Endothelial cell of hepatic sinusoid (primary cell): ENCODE measurements at regions not wholly inside any gene's neighbourhood (a gene's known extent, or its start where the extent isn't known, plus 50 kb on each side); places are given as distances from the start of the nearest gene placed in this dataset.
"Not testable (repeated sequence)": the region's sequence is repeated elsewhere in the genome, so short reads cannot be mapped to it uniquely, and the experiment has no call there.

Experiments
- in situ Hi-C: cut with HindIII; loops from 2 replicates; pipeline ENCODE4 v1.10.0; 2017; ENCODE audit warnings: low sequenced_read_pairs

GRCh38 chrX:95218976-95219375, 1465.7 kb upstream of the DIAPH2 start:
- in situ Hi-C loops, result no loop called here

DNA sequence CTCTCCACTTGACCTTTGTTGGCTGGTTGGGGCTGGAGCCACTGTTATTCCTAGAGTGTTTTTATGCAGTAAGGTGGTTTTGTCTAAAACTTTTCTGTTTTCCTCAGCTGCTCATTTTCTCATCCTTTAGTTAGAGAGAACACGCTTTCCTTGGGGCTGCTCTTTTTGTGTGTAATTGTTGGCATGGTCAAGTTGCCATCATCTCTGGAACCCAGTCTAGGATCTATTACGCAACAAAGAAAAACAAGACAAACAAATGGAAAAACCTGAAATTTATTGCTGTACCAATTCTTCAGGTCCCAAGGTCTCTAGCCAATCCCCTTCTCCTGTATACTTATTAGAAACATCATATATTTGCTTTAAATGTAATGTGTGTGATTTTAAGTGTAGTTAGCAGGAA, 1436.3 kb upstream of the DIAPH2 start:
- in situ Hi-C loops, result no loop called here

DNA sequence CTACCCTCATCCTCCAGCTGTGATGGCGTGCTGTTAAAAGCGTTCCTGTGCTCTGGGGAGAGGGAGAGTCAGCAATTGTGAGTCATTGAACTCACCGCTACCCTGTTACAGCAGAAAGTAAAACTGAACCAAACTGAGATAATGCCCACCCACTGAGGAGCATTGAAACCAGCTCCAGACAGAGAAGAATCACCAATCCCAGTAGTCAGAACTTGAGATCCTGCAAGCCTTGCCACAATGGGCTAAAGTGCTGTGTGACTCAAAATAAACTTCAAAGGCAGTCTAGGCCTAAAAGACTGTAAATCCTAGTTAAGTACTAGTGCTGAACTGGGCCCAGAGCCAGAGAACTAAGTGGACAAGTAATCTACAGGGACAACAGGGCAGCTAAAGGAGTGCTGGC, 1394.2 kb upstream of the DIAPH2 start:
- in situ Hi-C loops, result no loop called here

DNA sequence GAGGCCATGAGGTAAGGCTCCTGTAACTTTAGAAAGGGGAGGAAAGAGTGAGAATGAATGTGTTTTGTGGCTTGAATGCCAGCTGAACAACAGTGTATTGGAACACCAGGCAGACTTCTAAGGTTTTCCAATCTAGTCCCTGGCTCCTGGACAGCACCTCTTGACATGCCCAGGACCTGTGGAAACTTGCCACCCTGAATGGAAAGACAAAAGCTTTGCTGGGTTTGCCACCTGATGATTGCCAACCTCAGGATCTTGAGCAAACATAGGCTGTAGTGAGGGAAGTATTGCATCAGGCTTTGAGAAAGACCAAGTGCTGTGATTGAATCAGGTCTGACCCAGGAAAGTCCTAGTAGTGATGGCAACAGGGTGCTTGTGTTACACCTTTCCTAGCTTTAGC, 1393.1 kb upstream of the DIAPH2 start:
- in situ Hi-C loops, result no loop called here

DNA sequence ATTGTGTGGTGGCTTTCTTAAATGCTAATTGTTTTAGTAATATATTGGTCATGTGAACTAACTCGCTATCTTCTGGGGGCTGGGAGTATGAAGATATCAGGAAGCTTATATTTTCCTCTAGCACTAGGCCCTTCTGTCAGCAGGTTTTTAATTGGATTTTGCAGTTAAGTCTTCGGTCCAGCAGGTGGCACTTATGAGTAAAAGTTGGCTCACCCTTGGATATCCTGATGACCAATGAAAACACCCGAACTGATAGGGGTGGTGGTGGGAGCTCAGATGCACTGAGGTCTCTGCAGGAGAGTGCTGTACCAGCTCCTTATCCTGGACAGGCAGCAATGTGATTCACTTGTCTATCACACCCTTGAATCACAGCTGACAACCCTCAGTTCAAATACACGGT, 1365.8 kb upstream of the DIAPH2 start:
- in situ Hi-C loops, result no loop called here

DNA sequence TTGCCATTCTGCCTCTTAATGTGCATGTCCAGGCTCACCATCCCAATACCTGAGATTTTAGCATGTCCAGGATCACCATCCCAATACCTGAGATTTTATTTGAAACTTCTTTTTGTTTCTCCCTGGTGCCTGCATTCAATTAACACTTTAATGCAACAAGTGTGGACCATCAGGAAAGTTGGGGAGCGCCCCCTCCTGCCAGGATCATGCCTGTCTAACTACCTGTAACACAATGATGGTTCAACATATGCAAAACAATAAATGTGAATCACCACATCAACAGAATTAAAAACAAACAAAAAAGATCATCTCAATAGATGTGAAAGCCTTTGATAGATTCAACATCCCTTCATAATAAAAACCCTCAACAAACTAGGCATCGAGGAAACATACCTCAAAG, 1359.5 kb upstream of the DIAPH2 start:
- in situ Hi-C loops, result no loop called here

GRCh38 chrX:95330292-95330691, 1354.3 kb upstream of the DIAPH2 start:
- in situ Hi-C loops, result no loop called here

DNA sequence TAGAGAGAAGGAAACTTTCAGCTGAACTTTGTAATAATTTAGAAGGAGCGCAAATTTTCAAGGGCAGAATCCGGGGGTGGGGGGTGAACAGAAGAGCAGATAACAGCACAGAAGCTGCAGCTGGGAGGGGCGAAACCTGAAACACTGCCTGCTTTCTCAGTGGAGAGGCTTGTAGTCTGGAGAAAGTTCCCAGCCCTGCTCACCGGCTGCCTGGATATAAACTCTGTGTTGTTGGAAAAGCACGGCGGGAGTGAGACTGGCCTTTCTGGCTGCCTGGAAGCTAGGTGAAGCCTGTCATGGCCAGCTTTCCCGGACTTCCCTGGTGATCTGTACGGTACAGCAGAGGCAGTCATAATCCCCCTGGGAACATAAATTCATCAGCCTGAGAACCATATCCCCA, 1352.1 kb upstream of the DIAPH2 start:
- in situ Hi-C loops, result no loop called here

- in situ Hi-C loops, result no loop called here
These were observed 1337.8 kb upstream of the DIAPH2 start for GRCh38 chrX:95346856-95347255.

- in situ Hi-C loops, result no loop called here
These were observed 1333.7 kb upstream of the DIAPH2 start for GRCh38 chrX:95350774-95351488.

- in situ Hi-C loops, result no loop called here
These were observed 1317.4 kb upstream of the DIAPH2 start for GRCh38 chrX:95367286-95367685.

- in situ Hi-C loops, result no loop called here
These were observed 1301.8 kb upstream of the DIAPH2 start for GRCh38 chrX:95382799-95383198.

DNA sequence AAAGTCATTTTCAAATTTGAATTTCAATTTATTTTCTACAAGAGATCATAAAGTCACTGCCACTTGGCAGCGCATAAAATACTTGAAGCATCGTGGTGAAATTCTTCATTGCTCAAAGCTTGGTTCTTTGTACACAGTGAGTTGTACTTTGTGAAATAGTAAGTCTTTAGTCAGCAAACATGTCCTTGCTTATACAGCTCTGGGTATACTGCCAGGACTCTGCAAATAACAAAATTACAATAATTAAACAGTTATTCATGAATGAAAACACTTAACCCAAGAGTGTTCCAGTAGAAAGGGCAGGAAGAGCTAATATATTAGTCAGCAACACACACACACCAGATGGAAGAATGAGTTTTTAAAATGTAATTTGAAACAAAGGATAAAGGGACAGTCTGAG, 1300.9 kb upstream of the DIAPH2 start:
- in situ Hi-C loops, result no loop called here

DNA sequence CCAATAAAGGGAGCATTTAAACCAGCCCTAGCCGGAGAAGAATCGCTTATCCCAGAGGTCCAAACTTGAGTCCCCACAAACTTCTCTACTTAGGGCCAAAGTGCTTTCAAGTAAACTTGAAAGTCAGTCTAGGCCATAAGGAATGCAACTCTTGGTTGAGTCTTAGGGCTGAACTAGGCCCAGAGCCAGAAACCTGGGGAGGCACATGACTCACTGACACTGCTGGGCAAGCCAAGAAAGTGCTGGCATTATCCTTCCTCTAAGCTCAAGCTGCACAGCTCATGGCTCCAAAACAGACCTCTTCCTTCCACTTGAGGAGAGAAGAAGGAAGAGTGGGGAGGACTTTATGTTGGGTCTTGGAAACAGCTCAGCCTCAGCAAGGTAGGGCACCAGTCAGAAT, 1257.3 kb upstream of the DIAPH2 start:
- in situ Hi-C loops, result no loop called here

GRCh38 chrX:95435198-95435597, 1249.4 kb upstream of the DIAPH2 start:
- in situ Hi-C loops, result loop anchor here (5.0 kb wide), 1 partner anchor 77 kb away; no protein-coding TSS in a partner anchor

DNA sequence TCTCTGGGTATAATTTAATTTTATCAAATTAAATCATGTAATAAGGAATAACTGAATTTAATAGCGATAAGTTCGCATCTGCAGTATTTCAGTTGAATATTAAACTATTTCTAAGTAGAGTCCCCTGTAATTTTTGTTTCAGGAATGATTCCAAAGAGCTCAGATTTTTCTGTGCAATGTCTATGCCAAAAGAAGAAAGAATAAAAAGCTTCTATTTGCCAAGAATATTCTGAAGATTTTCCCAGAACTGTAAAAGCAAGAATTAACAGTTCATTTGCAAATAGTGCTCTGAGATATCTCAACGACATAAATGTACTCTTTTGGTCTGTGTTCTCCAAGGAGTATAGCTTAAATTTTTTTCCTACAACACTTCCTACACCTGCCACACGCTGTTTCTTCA, 1242.8 kb upstream of the DIAPH2 start:
- in situ Hi-C loops, result no loop called here

GRCh38 chrX:95484781-95485180, 1199.9 kb upstream of the DIAPH2 start:
- in situ Hi-C loops, result no loop called here

DNA sequence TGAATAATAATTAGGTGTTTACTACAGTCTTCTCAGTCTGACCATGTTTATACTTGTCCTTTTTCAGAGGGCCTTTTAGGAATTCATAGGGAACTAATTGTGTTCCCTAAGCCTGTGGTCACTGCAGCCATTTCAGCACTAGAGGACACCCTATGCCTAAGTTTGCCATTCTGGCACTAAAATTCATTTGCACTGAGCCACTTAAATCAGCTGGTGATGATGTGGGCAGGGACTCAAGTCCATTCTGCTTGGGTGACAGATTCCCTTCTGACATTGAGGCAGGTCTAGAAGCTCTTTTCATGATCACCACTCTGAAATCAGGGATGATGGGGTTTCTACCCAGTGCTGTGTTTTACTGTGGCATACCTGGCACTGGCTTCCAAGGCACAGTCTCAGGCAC, 1178.9 kb upstream of the DIAPH2 start:
- in situ Hi-C loops, result no loop called here

GRCh38 chrX:95509474-95509873, 1175.2 kb upstream of the DIAPH2 start:
- in situ Hi-C loops, result no loop called here

DNA sequence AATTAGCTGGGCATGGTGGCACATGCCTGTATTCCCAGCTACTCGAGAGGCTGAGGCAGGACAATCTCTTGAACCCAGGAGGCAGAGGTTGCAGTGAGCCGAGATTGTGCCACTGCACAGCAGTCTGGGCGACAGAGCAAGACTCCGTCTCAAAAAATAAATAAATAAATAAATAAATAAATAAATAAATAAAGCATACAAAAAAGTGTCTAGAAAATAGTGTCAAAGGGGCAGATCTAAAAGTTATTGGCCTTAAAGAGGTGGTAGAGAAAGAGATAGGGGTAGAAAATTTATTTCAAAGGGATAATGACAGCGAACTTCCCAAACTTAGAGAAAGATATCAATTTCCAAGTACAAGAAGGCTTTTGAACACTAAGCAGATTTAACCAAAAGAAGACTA, 1160.6 kb upstream of the DIAPH2 start:
- in situ Hi-C loops, result not testable (repeated sequence)

DNA sequence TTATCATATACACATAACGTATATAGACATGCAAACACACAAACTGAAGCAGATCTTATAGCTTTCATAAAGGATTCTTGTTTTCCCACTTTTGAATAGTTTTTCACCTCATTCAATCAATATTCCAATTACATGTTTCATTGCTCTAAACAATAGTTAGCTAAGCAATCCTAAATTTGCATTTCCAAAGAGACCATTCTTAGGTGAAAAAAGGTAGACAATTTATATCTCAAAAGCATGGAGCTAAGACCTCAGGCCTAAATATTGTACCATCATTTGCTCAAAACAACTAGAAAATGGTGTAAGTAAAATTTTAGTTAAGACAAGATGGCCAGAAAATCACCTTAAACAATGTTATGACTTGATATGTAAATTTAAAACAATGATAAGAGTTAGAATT, 1148.5 kb upstream of the DIAPH2 start:
- in situ Hi-C loops, result no loop called here

GRCh38 chrX:95536661-95537060, 1148.0 kb upstream of the DIAPH2 start:
- in situ Hi-C loops, result no loop called here

- in situ Hi-C loops, result no loop called here
These were observed 1145.6 kb upstream of the DIAPH2 start for GRCh38 chrX:95539041-95539440.
